HepG2 (cell line): ENCODE measurements at regions not wholly inside any gene's neighbourhood (a gene's known extent, or its start where the extent isn't known, plus 50 kb on each side); places are given as distances from the start of the nearest gene placed in this dataset.

Source experiments
- HOXD1 ChIP-seq: sonication (generic); formaldehyde crosslinking; IDR thresholded peaks from 2 replicates; pipeline ENCODE4 v1.5.0; 2020; ENCODE audit warnings: missing genetic modification reagents
- NFRKB ChIP-seq: fragments of 450-650 bp; IDR thresholded peaks from 2 replicates; pipeline ENCODE4 v1.6.1; 2017
- RXRB ChIP-seq: IDR thresholded peaks from 2 replicates; pipeline ENCODE4 v1.6.1; 2016; ENCODE audit warnings: borderline replicate concordance, missing genetic modification reagents, missing compliant biosample characterization
- SIX4 ChIP-seq: sonication (generic); formaldehyde crosslinking; IDR thresholded peaks from 2 replicates; pipeline ENCODE4 v1.4.0; 2020; ENCODE audit warnings: missing genetic modification reagents
- SMARCC2 ChIP-seq: fragments of 450-650 bp; IDR thresholded peaks from 2 replicates; pipeline ENCODE4 v1.6.1; 2017; ENCODE audit warnings: antibody characterized with exemption, mild to moderate bottlenecking
- ZNF101 ChIP-seq: sonication (generic); formaldehyde crosslinking; IDR thresholded peaks from 2 replicates; pipeline ENCODE4 v1.4.0; 2020; ENCODE audit warnings: mild to moderate bottlenecking, low read depth, missing genetic modification reagents, borderline replicate concordance
- ZNF280D ChIP-seq: sonication (generic); formaldehyde crosslinking; IDR thresholded peaks from 2 replicates; pipeline ENCODE4 v1.5.1; 2020; ENCODE audit warnings: mild to moderate bottlenecking, missing genetic modification reagents
- ZNF607 ChIP-seq: sonication (generic); formaldehyde crosslinking; IDR thresholded peaks from 2 replicates; pipeline ENCODE4 v1.5.1; 2020; ENCODE audit warnings: missing genetic modification reagents, mild to moderate bottlenecking, borderline replicate concordance
- ZNF609 ChIP-seq: sonication (generic); formaldehyde crosslinking; IDR thresholded peaks from 2 replicates; pipeline ENCODE4 v1.4.0; 2020; ENCODE audit warnings: mild to moderate bottlenecking, missing genetic modification reagents, borderline replicate concordance
- ZNF746 ChIP-seq: sonication (generic); formaldehyde crosslinking; IDR thresholded peaks from 2 replicates; pipeline ENCODE4 v1.8.0; 2022; ENCODE audit warnings: mild to moderate bottlenecking, missing genetic modification reagents
- ZNF883 ChIP-seq: sonication (generic); formaldehyde crosslinking; IDR thresholded peaks from 2 replicates; pipeline ENCODE4 v1.5.1; 2020; ENCODE audit warnings: mild to moderate bottlenecking, missing genetic modification reagents; ENCODE audit errors: not compliant biosample characterization

DNA sequence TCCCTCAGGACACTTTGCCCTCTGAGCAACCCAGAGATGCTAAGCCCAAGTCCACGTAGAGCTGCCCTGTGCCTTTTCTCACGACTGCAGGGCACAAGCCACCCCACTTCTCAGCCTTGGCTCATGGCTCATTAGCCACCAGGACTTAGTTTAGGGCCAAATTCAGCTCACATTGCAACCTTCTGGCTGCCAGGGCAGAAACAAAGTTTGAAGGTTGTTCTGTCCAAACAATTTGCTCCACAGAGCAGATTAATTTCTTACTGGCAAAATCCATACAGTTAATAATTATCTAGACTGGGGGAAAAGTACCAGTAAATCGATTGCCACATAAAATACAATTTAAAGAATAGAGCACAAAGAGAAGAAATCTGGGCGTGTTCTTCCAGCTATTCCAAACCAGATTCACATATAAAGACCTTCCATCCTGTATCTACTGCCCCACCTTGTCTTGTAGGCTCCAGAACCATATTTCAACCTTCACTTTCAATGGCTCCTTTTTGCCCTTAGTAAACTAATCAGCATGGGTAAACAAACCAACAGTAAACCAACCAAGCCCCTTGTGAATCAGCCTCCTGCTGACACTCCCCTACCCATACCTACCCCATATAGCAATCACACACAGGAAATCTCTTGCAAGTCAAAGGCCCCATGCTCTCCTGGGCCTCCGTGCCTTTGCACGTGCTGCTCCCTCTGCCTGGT is 101.9 kb downstream of the QRSL1 start (continued):
- TF ChIP-seq HOXD1 (CRISPR knock-in tag) (0 out of 2 replicates have a peak, but pooled peaks have one; percentile 47), ZNF883 (no peak), SIX4 (CRISPR knock-in tag) (0 out of 2 replicates have a peak, but pooled peaks have one; percentile 30), ZNF609 (CRISPR knock-in tag) (0 out of 2 replicates have a peak, but pooled peaks have one; percentile 10), ZNF607 (CRISPR knock-in tag) (peak; percentile 74; the same call in 1 of the 2 replicates), ZNF280D (CRISPR knock-in tag) (0 out of 2 replicates have a peak, but pooled peaks have one; percentile 78), ZNF746 (CRISPR knock-in tag) (no peak), ZNF101 (no peak), SMARCC2 (no peak), RXRB (CRISPR knock-in tag) (peak; percentile 54; the same call in 1 of the 2 replicates), NFRKB (no peak)
